SK-N-SH (cell line): ENCODE measurements at regions not wholly inside any gene's neighbourhood (a gene's known extent, or its start where the extent isn't known, plus 50 kb on each side); places are given as distances from the start of the nearest gene placed in this dataset.

Experiments used
- CTCF ChIA-PET: fragments of 300-600, 350-600 bp; formaldehyde crosslinking; extraction: SDS; loops from one replicate; lab custom pipeline; 2021; lab: Yijun Ruan, JAX
- POLR2A ChIA-PET: fragments of 350-600 bp; sonication (Branson Sonifier 250); formaldehyde crosslinking; extraction: SDS; loops from one replicate; lab custom pipeline; 2020; ENCODE audit warnings: antibody characterized with exemption, inconsistent platforms; lab: Yijun Ruan, JAX
- DNase-seq: peaks from one replicate; pipeline ENCODE4 v3.0.0; 2012
- H2AFZ ChIP-seq: fragments of 200-600 bp; sonication (generic); 2 replicates; pipeline ENCODE4 v1.8.1; 2016; ENCODE audit warnings: antibody characterized with exemption, mild to moderate bottlenecking, low read depth
- H3F3A ChIP-seq: fragments of 200-600 bp; sonication (generic); replicated peaks from 2 replicates; pipeline ENCODE3; 2016; ENCODE audit warnings: antibody characterized with exemption, mild to moderate bottlenecking; ENCODE audit not compliant: insufficient read depth
- H3K27ac ChIP-seq, 2 experiments: fragments of 200-500 bp in 1 of 2; fragments of 200-600 bp in 1 of 2; sonication (Bioruptor generic) in 1 of 2; sonication (generic), shearing (Covaris generic) in 1 of 2; 2 replicates each; pipeline versions ENCODE4 v1.5.1 to v1.6.1; 2014 to 2016; ENCODE audit warnings: low read depth in 2 of 2, inconsistent platforms in 1 of 2, low read length in 1 of 2, mild to moderate bottlenecking in 1 of 2, mixed read lengths in 1 of 2
- H3K27me3 ChIP-seq: fragments of 200-600 bp; sonication (generic), shearing (Covaris generic); 2 replicates; pipeline ENCODE4 v1.6.1; 2016; ENCODE audit warnings: mixed run types; ENCODE audit not compliant: insufficient read depth
- H3K36me3 ChIP-seq, 2 experiments: fragments of 200-500 bp in 1 of 2; fragments of 200-600 bp in 1 of 2; sonication (Bioruptor generic) in 1 of 2; sonication (generic) in 1 of 2; replicated peaks in 1 of 2; 2 replicates each; pipeline versions ENCODE3 to v1.5.1; 2014 to 2016; ENCODE audit warnings: low read length in 1 of 2, mild to moderate bottlenecking in 1 of 2; ENCODE audit not compliant: insufficient read depth in 2 of 2, control insufficient read depth in 1 of 2
- H3K4me1 ChIP-seq, 2 experiments: fragments of 200-500 bp in 1 of 2; fragments of 200-600 bp in 1 of 2; sonication (Bioruptor generic) in 1 of 2; sonication (generic), shearing (Covaris generic) in 1 of 2; 2 replicates each; pipeline versions ENCODE4 v1.5.1 to v1.6.1; 2014 to 2016; ENCODE audit warnings: low read depth in 1 of 2, low read length in 1 of 2, mixed run types in 1 of 2; ENCODE audit not compliant: insufficient read depth in 2 of 2, control insufficient read depth in 1 of 2
- H3K4me2 ChIP-seq: fragments of 200-600 bp; sonication (generic), shearing (Covaris generic); 2 replicates; pipeline ENCODE4 v1.6.1; 2017; ENCODE audit warnings: mixed run types
- H3K4me3 ChIP-seq, 2 experiments: fragments of 200-500 bp in 1 of 2; fragments of 200-600 bp in 1 of 2; sonication (Bioruptor generic) in 1 of 2; sonication (generic), shearing (Covaris generic) in 1 of 2; 2 replicates each; pipeline versions ENCODE4 v1.5.1 to v1.8.1; 2014 to 2016; ENCODE audit warnings: low read depth in 2 of 2, inconsistent platforms in 1 of 2, low read length in 1 of 2, mild to moderate bottlenecking in 1 of 2, mixed read lengths in 1 of 2, moderate library complexity in 1 of 2
- H3K79me2 ChIP-seq: fragments of 200-600 bp; sonication (generic); 2 replicates; pipeline ENCODE4 v1.8.1; 2017; ENCODE audit warnings: mild to moderate bottlenecking; ENCODE audit not compliant: insufficient read depth
- H3K9ac ChIP-seq: fragments of 200-600 bp; sonication (generic); 2 replicates; pipeline ENCODE4 v1.6.1; 2017; ENCODE audit warnings: mixed run types
- H3K9me2 ChIP-seq: fragments of 200-600 bp; sonication (generic); 2 replicates; pipeline ENCODE4 v1.6.1; 2017; ENCODE audit warnings: mixed run types
- H3K9me3 ChIP-seq: fragments of 200-600 bp; sonication (generic); 2 replicates; pipeline ENCODE4 v1.6.1; 2017; ENCODE audit warnings: mixed run types, mild to moderate bottlenecking, moderate library complexity
- H4K20me1 ChIP-seq: fragments of 200-600 bp; sonication (generic); 2 replicates; pipeline ENCODE4 v1.6.1; 2017; ENCODE audit warnings: mild to moderate bottlenecking, mixed run types; ENCODE audit not compliant: insufficient read depth
- CTCF ChIP-seq: fragments of 200-600 bp; sonication (generic); IDR thresholded peaks from 2 replicates; pipeline ENCODE4 v1.6.1; 2017; ENCODE audit warnings: antibody characterized with exemption, mild to moderate bottlenecking, moderate library complexity
- FOXJ3 ChIP-seq: sonication (generic); formaldehyde crosslinking; IDR thresholded peaks from 2 replicates; pipeline ENCODE4 v1.5.1; 2020; ENCODE audit warnings: mild to moderate bottlenecking, missing genetic modification reagents
- FOXM1 ChIP-seq: IDR thresholded peaks from 2 replicates; pipeline ENCODE4 v1.4.0; 2012; ENCODE audit warnings: low read depth, mild to moderate bottlenecking
- NFIC ChIP-seq: IDR thresholded peaks from 2 replicates; pipeline ENCODE4 v1.4.0; 2012; ENCODE audit warnings: borderline replicate concordance
- POLR2AphosphoS5 ChIP-seq: IDR thresholded peaks from 2 replicates; pipeline ENCODE4 v1.6.1; 2012; ENCODE audit warnings: low read depth, low read length
- RAD21 ChIP-seq: IDR thresholded peaks from 2 replicates; pipeline ENCODE4 v1.6.1; 2012; ENCODE audit warnings: mild to moderate bottlenecking, low read length
- SMC3 ChIP-seq: IDR thresholded peaks from 2 replicates; pipeline ENCODE4 v1.6.1; 2012; ENCODE audit warnings: low read depth, low read length, improper control_type of control experiment
- USF1 ChIP-seq: IDR thresholded peaks from 2 replicates; pipeline ENCODE4 v1.4.0; 2012; ENCODE audit warnings: low read depth, borderline replicate concordance
- WGBS: methylation state at CpG from one replicate; pipeline ENCODE4 v1.1.6; 2017; ENCODE audit warnings: low lambda C conversion rate; 5-methylcytosine and 5-hydroxymethylcytosine counted together

GRCh38 chr10:84783386-84783785, 455.0 kb downstream of the CCSER2 start:
- Histone ChIP-seq H3K9me2 (no peaks in the 10 kb centered on the region), H3K79me2 (no peaks in the 10 kb centered on the region), H3K27ac (no peak overlapping the region), H3K4me2 (no peak overlapping the region), H3K4me3 (no peak overlapping the region), H3K9me3 (no peaks in the 10 kb centered on the region), H3K36me3 (no peaks in the 10 kb centered on the region), H3K27me3 (no peaks in the 10 kb centered on the region), H4K20me1 (no peaks in the 10 kb centered on the region), H3F3A (no peaks in the 10 kb centered on the region), H3K9ac (no peak overlapping the region), H3K4me1 (peaks cover 0 to 6% of the 10 kb centered on the region in 2 experiments; a peak in 1 of 4 replicates), H2AFZ (no peak overlapping the region)
- POLR2A ChIA-PET, result no interaction called here
- CTCF ChIA-PET, result interaction anchor here (0.8 to 1.7 kb wide), 11 partner anchors 11 to 635 kb away, joined by 3 to 11 read pairs (median 4); no protein-coding TSS in a partner anchor
- DNase-seq, result peak; percentile 64
- WGBS, result 6% methylated on average over 1 of the region's 1 CpG
- peak; percentile 86 for TF ChIP-seq RAD21
- no peak for TF ChIP-seq FOXJ3 (CRISPR knock-in tag)
- peak; percentile 38 for TF ChIP-seq CTCF
- peak; percentile 58; the same call in 1 of the 2 replicates for TF ChIP-seq SMC3
- TF ChIP-seq USF1, result no peak
- no peak for TF ChIP-seq POLR2AphosphoS5
- TF ChIP-seq FOXM1, result no peak

GRCh38 chr10:84783909-84784308, 455.5 kb downstream of the CCSER2 start:
- H3K4me2 ChIP-seq, result no peak overlapping the region
- TF ChIP-seq NFIC, result no peak
- TF ChIP-seq SMC3, result no peak
- TF ChIP-seq USF1, result no peak
- TF ChIP-seq, all 33 proteins: peak for 0
- no peak overlapping the region for H2AFZ ChIP-seq
- H4K20me1 ChIP-seq, result no peaks in the 10 kb centered on the region
- ChIA-PET CTCF (interaction anchor here (0.8 to 1.7 kb wide), 10 partner anchors 12 to 634 kb away, joined by 3 to 11 read pairs (median 4); no protein-coding TSS in a partner anchor), POLR2A (no interaction called here)
- no peaks in the 10 kb centered on the region for H3K79me2 ChIP-seq
- no peak overlapping the region for H3K9ac ChIP-seq
- no peak overlapping the region for H3K4me3 ChIP-seq
- no peaks in the 10 kb centered on the region for H3K27me3 ChIP-seq
- H3K36me3 ChIP-seq, result no peaks in the 10 kb centered on the region
- no peak overlapping the region for H3K27ac ChIP-seq
- no peaks in the 10 kb centered on the region for H3K9me2 ChIP-seq
- no peak for DNase-seq
- peaks cover 0 to 6% of the 10 kb centered on the region in 2 experiments; a peak in 1 of 4 replicates for H3K4me1 ChIP-seq
- no peaks in the 10 kb centered on the region for H3K9me3 ChIP-seq
- H3F3A ChIP-seq, result no peaks in the 10 kb centered on the region
